Ovary (tissue), 7 donors: ENCODE measurements at regions not wholly inside any gene's neighbourhood (a gene's known extent, or its start where the extent isn't known, plus 50 kb on each side); places are given as distances from the start of the nearest gene placed in this dataset.

Experiments used
- DNase-seq, 5 donors: peaks; one replicate each; pipeline ENCODE4 v3.0.0-alpha.2; 2019 to 2020
- H3K27ac ChIP-seq, 2 donors: fragments of 200-600 bp; one replicate each; pipeline versions ENCODE4 v1.5.1 to v1.8.0; 2019 to 2022
- H3K27me3 ChIP-seq: fragments of 200-600 bp; one replicate; pipeline ENCODE4 v1.8.0; 2022
- H3K36me3 ChIP-seq: fragments of 200-600 bp; sonication (generic); one replicate; pipeline ENCODE4 v1.5.1; 2019
- H3K4me1 ChIP-seq: one replicate; pipeline ENCODE4 v1.8.1; 2013; ENCODE audit warnings: mild to moderate bottlenecking, moderate library complexity; ENCODE audit not compliant: insufficient read depth
- H3K4me3 ChIP-seq: fragments of 200-600 bp; sonication (generic); one replicate; pipeline ENCODE4 v1.5.1; 2017
- H3K9me3 ChIP-seq, 2 donors: fragments of 200-600 bp in 1 of 2; sonication (generic) in 1 of 2; one replicate each; pipeline versions ENCODE4 v1.5.1 to v1.8.1; 2013 to 2019; ENCODE audit warnings: mild to moderate bottlenecking in 1 of 2, moderate library complexity in 1 of 2
- CTCF ChIP-seq, 3 donors: fragments of 450-650 bp in 2 of 3; fragments of 200-600 bp in 1 of 3; IDR thresholded peaks; one replicate each; pipeline versions ENCODE4 v1.5.1 to v1.8.0; 2016 to 2022; ENCODE audit warnings: antibody characterized with exemption in 3 of 3, mild to moderate bottlenecking in 1 of 3
- EP300 ChIP-seq: sonication (generic); formaldehyde crosslinking; IDR thresholded peaks from one replicate; pipeline ENCODE4 v1.6.1; 2017; ENCODE audit warnings: antibody characterized with exemption
- POLR2A ChIP-seq: fragments of 450-650 bp; IDR thresholded peaks from one replicate; pipeline ENCODE4 v1.6.1; 2017; ENCODE audit warnings: antibody characterized with exemption, mild to moderate bottlenecking, moderate library complexity
- WGBS, 3 donors: extraction: QIAGEN DNeasy Blood & Tissue Kit in 1 of 3; methylation state at CpG; one replicate each; pipeline versions ENCODE4 v1.1.5 to v1.1.7; 2013 to 2017; 5-methylcytosine and 5-hydroxymethylcytosine counted together
- intact Hi-C, 4 donors: fragments of 100-400 bp; cut with DNase I; formaldehyde crosslinking; loops; one replicate each; pipeline versions ENCODE4 v1.11.0 to v1.15.1; 2022 to 2023
- donor health status: DM: no; HTN: no; CAD: no; lungs with moderate emphysema.
- donor health status: DM: no; HTN: no; CAD: no.
- donor health status: Bipolar disorder and iron deficiency.
- donor health status: DM: no; HTN: no; CAD: no.
- donor health status: DM: yes; HTN: yes; CAD: no.

GRCh38 chr4:32840461-32841189 lies 2120.5 kb downstream of the PCDH7 start:
- no peaks in the 10 kb centered on the region for H3K27me3 ChIP-seq
- 77 to 83% (median 79%) methylated on average over 4 of the region's 4 CpGs for WGBS, 3 donors
- intact Hi-C loops = no loop called here

GRCh38 chr4:32841217-32841616 lies 2121.0 kb downstream of the PCDH7 start:
- Histone ChIP-seq H3K4me1 (no peaks in the 10 kb centered on the region), H3K9me3 (no peaks in the 10 kb centered on the region), H3K27ac (no peak overlapping the region), H3K27me3 (no peaks in the 10 kb centered on the region), H3K36me3 (no peaks in the 10 kb centered on the region), H3K4me3 (no peak overlapping the region)
- no peak for TF ChIP-seq POLR2A
- TF ChIP-seq CTCF (IDR thresholded peaks at IDR 0.05) = no peak
- no peak for TF ChIP-seq EP300
- intact Hi-C loops = no loop called here
- no peak for DNase-seq
- 5 to 29% (median 9%) methylated on average over 1 of the region's 1 CpG for WGBS, 3 donors

More at GRCh38 chr4:32840461-32841189, 2120.5 kb downstream of the PCDH7 start:
- Histone ChIP-seq H3K4me1 (no peaks in the 10 kb centered on the region), H3K4me3 (no peak overlapping the region), H3K27ac (no peak overlapping the region), H3K9me3 (no peaks in the 10 kb centered on the region), H3K36me3 (no peaks in the 10 kb centered on the region)
- TF ChIP-seq POLR2A (no peak), CTCF (IDR thresholded peaks at IDR 0.05) (no peak), EP300 (no peak)
- no peak for DNase-seq

DNA sequence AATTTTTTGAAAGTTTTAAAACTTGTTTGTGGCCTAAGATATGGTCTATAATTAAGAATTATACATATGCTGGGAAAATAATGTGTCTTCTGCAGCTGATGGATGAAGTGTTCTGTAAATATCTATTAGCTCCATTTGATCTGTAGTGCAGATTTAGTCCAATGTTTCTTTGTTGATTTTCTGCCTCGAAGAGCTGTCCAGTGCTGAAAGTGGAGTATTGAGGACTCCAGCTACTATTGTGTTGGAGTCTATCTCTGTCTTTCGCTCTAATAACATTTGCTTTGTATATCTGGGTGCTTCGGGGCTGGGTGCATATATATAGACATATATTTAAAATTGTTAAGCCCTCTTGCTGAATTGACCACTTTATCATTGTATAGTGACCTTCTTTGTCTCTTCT lies 2127.3 kb downstream of the PCDH7 start:
- no peak for TF ChIP-seq EP300
- TF ChIP-seq POLR2A = no peak
- no peak for TF ChIP-seq CTCF (IDR thresholded peaks at IDR 0.05)
- 53 to 63% (median 60%) methylated on average over 3 of the region's 3 CpGs for WGBS, 3 donors
- intact Hi-C loops = no loop called here

DNA sequence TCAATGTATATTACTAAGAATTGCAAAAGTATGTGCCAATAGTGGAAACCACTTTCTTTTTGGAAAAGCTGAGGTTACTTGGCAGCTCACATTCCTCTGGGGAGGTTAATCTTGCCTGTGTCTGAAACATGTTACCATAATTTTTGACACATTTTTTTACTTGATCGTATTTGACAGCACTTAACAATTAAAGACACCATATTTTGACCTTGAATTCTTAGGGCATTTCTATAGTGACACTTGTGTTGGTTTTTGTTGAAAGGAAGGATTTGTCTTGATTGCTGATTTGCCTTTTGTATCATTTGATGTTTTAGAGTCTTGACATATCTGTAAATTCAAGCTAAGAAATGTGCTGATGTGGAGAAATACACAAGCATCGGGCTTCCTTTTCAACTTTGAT lies 2135.5 kb downstream of the PCDH7 start:
- Histone ChIP-seq H3K27me3 (no peaks in the 10 kb centered on the region), H3K4me1 (no peaks in the 10 kb centered on the region), H3K4me3 (no peak overlapping the region), H3K9me3 (no peaks in the 10 kb centered on the region), H3K36me3 (no peaks in the 10 kb centered on the region), H3K27ac (no peak overlapping the region)
- intact Hi-C loops = no loop called here
- WGBS, 3 donors = 62 to 71% (median 68%) methylated on average over 2 of the region's 2 CpGs
- DNase-seq = no peak
- TF ChIP-seq EP300 (no peak), CTCF (IDR thresholded peaks at IDR 0.05) (no peak), POLR2A (no peak)

More for the DNA sequence above, 2127.3 kb downstream of the PCDH7 start:
- Histone ChIP-seq H3K4me3 (no peak overlapping the region), H3K36me3 (no peaks in the 10 kb centered on the region), H3K4me1 (no peaks in the 10 kb centered on the region), H3K27me3 (no peaks in the 10 kb centered on the region), H3K27ac (no peak overlapping the region), H3K9me3 (no peaks in the 10 kb centered on the region)
- DNase-seq = no peak
